ENCODE measurements at regions not wholly inside any gene's neighbourhood (a gene's known extent, or its start where the extent isn't known, plus 50 kb on each side); places are given as distances from the start of the nearest gene placed in this dataset.

GRCh38 chr2:225290757-225291400 lies 108.6 kb upstream of the NYAP2 start:
- Mint-ChIP-seq H3K4me3 (no peak overlapping the region), H3K36me3 (no peaks in the 10 kb centered on the region), H3K4me1 (ENCODE audit: low read depth) (no peaks in the 10 kb centered on the region), H3K27me3 (no peaks in the 10 kb centered on the region), H3K27ac (no peak overlapping the region), H3K9me3 (no peaks in the 10 kb centered on the region)
- DNase-seq: no peak
- intact Hi-C loops (cut with micrococcal nuclease): no loop called here
- POLR2A ChIA-PET: no interaction called here
- CTCF ChIA-PET: no interaction called here

- POLR2A ChIA-PET: no interaction called here
- CTCF ChIA-PET: no interaction called here
- H3K9me3 Mint-ChIP-seq: no peaks in the 10 kb centered on the region
Observed at GRCh38 chr2:225289659-225290058, 109.9 kb upstream of the NYAP2 start.

GRCh38 chr2:225288986-225289385 lies 110.5 kb upstream of the NYAP2 start:
- no peaks in the 10 kb centered on the region for H3K27me3 Mint-ChIP-seq
- no peak overlapping the region for H3K27ac Mint-ChIP-seq

More at GRCh38 chr2:225289659-225290058, 109.9 kb upstream of the NYAP2 start:
- Mint-ChIP-seq H3K27ac (no peak overlapping the region), H3K36me3 (no peaks in the 10 kb centered on the region), H3K27me3 (no peaks in the 10 kb centered on the region), H3K4me1 (ENCODE audit: low read depth) (no peaks in the 10 kb centered on the region), H3K4me3 (no peak overlapping the region)
- no peak for DNase-seq
- intact Hi-C loops (cut with micrococcal nuclease): no loop called here

GRCh38 chr2:225282858-225283710 lies 116.4 kb upstream of the NYAP2 start:
- ChIA-PET CTCF (interaction anchor here (0.6 to 5.4 kb wide), 22 partner anchors 10 to 384 kb away, joined by 3 to 89 read pairs (median 3); no protein-coding TSS in a partner anchor), POLR2A (no interaction called here)
- Mint-ChIP-seq H3K4me3 (no peak overlapping the region), H3K36me3 (no peaks in the 10 kb centered on the region), H3K4me1 (ENCODE audit: low read depth) (no peaks in the 10 kb centered on the region), H3K27ac (no peak overlapping the region), H3K27me3 (no peaks in the 10 kb centered on the region), H3K9me3 (no peaks in the 10 kb centered on the region)
- DNase-seq: peak; percentile 17
- intact Hi-C loops (cut with micrococcal nuclease): loop anchor here (1.0 kb wide), 1 partner anchor 377 kb away; no protein-coding TSS in a partner anchor

More at GRCh38 chr2:225288986-225289385, 110.5 kb upstream of the NYAP2 start:
- no peaks in the 10 kb centered on the region for H3K4me1 Mint-ChIP-seq (ENCODE audit: low read depth)
- POLR2A ChIA-PET: no interaction called here
- intact Hi-C loops (cut with micrococcal nuclease): no loop called here
- CTCF ChIA-PET: interaction anchor here (1.0 kb wide), 1 partner anchor 371 kb away, joined by 3 read pairs; no protein-coding TSS in a partner anchor
- no peaks in the 10 kb centered on the region for H3K36me3 Mint-ChIP-seq
- DNase-seq: no peak
- no peaks in the 10 kb centered on the region for H3K9me3 Mint-ChIP-seq
- H3K4me3 Mint-ChIP-seq: no peak overlapping the region

GRCh38 chr2:225276207-225276606 lies 123.3 kb upstream of the NYAP2 start:
- CTCF ChIA-PET: no interaction called here
- Mint-ChIP-seq H3K36me3 (peaks cover 6% of the 10 kb centered on the region), H3K27ac (no peak overlapping the region), H3K4me3 (no peak overlapping the region), H3K27me3 (no peaks in the 10 kb centered on the region), H3K4me1 (ENCODE audit: low read depth) (no peaks in the 10 kb centered on the region), H3K9me3 (peaks cover 20% of the 10 kb centered on the region)
- intact Hi-C loops (cut with micrococcal nuclease): no loop called here
- POLR2A ChIA-PET: no interaction called here
- no peak for DNase-seq

- Mint-ChIP-seq H3K27me3 (no peaks in the 10 kb centered on the region), H3K4me1 (ENCODE audit: low read depth) (no peaks in the 10 kb centered on the region), H3K27ac (no peak overlapping the region), H3K4me3 (no peak overlapping the region), H3K36me3 (peaks cover 6% of the 10 kb centered on the region), H3K9me3 (peaks cover 20% of the 10 kb centered on the region)
- intact Hi-C loops (cut with micrococcal nuclease): no loop called here
- no peak for DNase-seq
- ChIA-PET CTCF (no interaction called here), POLR2A (no interaction called here)
Observed at GRCh38 chr2:225275443-225275842, 124.1 kb upstream of the NYAP2 start.

GRCh38 chr2:225274751-225275150 lies 124.8 kb upstream of the NYAP2 start:
- DNase-seq: no peak
- H3K4me3 Mint-ChIP-seq: no peak overlapping the region
- peaks cover 6% of the 10 kb centered on the region for H3K36me3 Mint-ChIP-seq
- no peaks in the 10 kb centered on the region for H3K4me1 Mint-ChIP-seq (ENCODE audit: low read depth)
- intact Hi-C loops (cut with micrococcal nuclease): no loop called here
- H3K27me3 Mint-ChIP-seq: no peaks in the 10 kb centered on the region
- H3K9me3 Mint-ChIP-seq: peaks cover 20% of the 10 kb centered on the region
- CTCF ChIA-PET: no interaction called here
- POLR2A ChIA-PET: no interaction called here
- H3K27ac Mint-ChIP-seq: no peak overlapping the region

GRCh38 chr2:225272173-225272572 lies 127.3 kb upstream of the NYAP2 start:
- CTCF ChIA-PET: no interaction called here
- intact Hi-C loops (cut with micrococcal nuclease): no loop called here
- POLR2A ChIA-PET: no interaction called here
- H3K27me3 Mint-ChIP-seq: no peaks in the 10 kb centered on the region
- DNase-seq: no peak
- H3K27ac Mint-ChIP-seq: no peak overlapping the region
- H3K36me3 Mint-ChIP-seq: no peaks in the 10 kb centered on the region
- peaks cover 12% of the 10 kb centered on the region for H3K9me3 Mint-ChIP-seq
- H3K4me3 Mint-ChIP-seq: no peak overlapping the region
- H3K4me1 Mint-ChIP-seq (ENCODE audit: low read depth): no peaks in the 10 kb centered on the region

- Mint-ChIP-seq H3K27me3 (no peaks in the 10 kb centered on the region), H3K27ac (no peak overlapping the region), H3K9me3 (peaks cover 5% of the 10 kb centered on the region), H3K36me3 (no peaks in the 10 kb centered on the region), H3K4me1 (ENCODE audit: low read depth) (no peaks in the 10 kb centered on the region), H3K4me3 (no peak overlapping the region)
- CTCF ChIA-PET: interaction anchor here (1.0 kb wide), 1 partner anchor 13 kb away, joined by 3 read pairs; no protein-coding TSS in a partner anchor
- POLR2A ChIA-PET: no interaction called here
- intact Hi-C loops (cut with micrococcal nuclease): no loop called here
- peak; percentile 10 for DNase-seq
Observed at GRCh38 chr2:225270861-225271260, 128.6 kb upstream of the NYAP2 start.

GRCh38 chr2:225270053-225270452 lies 129.5 kb upstream of the NYAP2 start:
- no peak for DNase-seq
- Mint-ChIP-seq H3K4me3 (no peak overlapping the region), H3K27me3 (no peaks in the 10 kb centered on the region), H3K9me3 (peaks cover 2% of the 10 kb centered on the region), H3K27ac (no peak overlapping the region), H3K36me3 (no peaks in the 10 kb centered on the region), H3K4me1 (ENCODE audit: low read depth) (no peaks in the 10 kb centered on the region)
- intact Hi-C loops (cut with micrococcal nuclease): no loop called here
- CTCF ChIA-PET: no interaction called here
- POLR2A ChIA-PET: no interaction called here

GRCh38 chr2:225254363-225254762 lies 145.1 kb upstream of the NYAP2 start:
- POLR2A ChIA-PET: no interaction called here
- no peak for DNase-seq

GRCh38 chr2:225244933-225245332 lies 154.6 kb upstream of the NYAP2 start:
- H3K36me3 Mint-ChIP-seq: no peaks in the 10 kb centered on the region
- CTCF ChIA-PET: no interaction called here
- no peak for DNase-seq
- H3K4me1 Mint-ChIP-seq (ENCODE audit: low read depth): peaks cover 3% of the 10 kb centered on the region
- POLR2A ChIA-PET: no interaction called here
- intact Hi-C loops (cut with micrococcal nuclease): no loop called here
- no peak overlapping the region for H3K27ac Mint-ChIP-seq
- H3K27me3 Mint-ChIP-seq: no peaks in the 10 kb centered on the region
- no peak overlapping the region for H3K4me3 Mint-ChIP-seq
- H3K9me3 Mint-ChIP-seq: no peaks in the 10 kb centered on the region

More at GRCh38 chr2:225254363-225254762, 145.1 kb upstream of the NYAP2 start:
- Mint-ChIP-seq H3K4me3 (no peak overlapping the region), H3K9me3 (peaks cover 5% of the 10 kb centered on the region), H3K4me1 (ENCODE audit: low read depth) (no peaks in the 10 kb centered on the region), H3K36me3 (no peaks in the 10 kb centered on the region), H3K27ac (no peak overlapping the region), H3K27me3 (peaks cover 6% of the 10 kb centered on the region)
- intact Hi-C loops (cut with micrococcal nuclease): no loop called here
- CTCF ChIA-PET: interaction anchor here (0.9 kb wide), 1 partner anchor 29 kb away, joined by 3 read pairs; no protein-coding TSS in a partner anchor
